Mesendoderm (in vitro differentiated cells): ENCODE measurements at regions not wholly inside any gene's neighbourhood (a gene's known extent, or its start where the extent isn't known, plus 50 kb on each side); places are given as distances from the start of the nearest gene placed in this dataset.
A peak's percentile ranks its signal among the peaks of the same experiment; 100 is the strongest.

Source experiments
- DNase-seq: peaks from one replicate; pipeline ENCODE4 v3.0.0; 2013
- H2AK5ac ChIP-seq: 2 replicates; pipeline ENCODE4 v1.6.1; 2013; ENCODE audit warnings: low read length, inconsistent platforms
- H2BK120ac ChIP-seq: 2 replicates; pipeline ENCODE4 v1.6.1; 2013; ENCODE audit warnings: low read depth, mild to moderate bottlenecking, low read length, moderate library complexity, mixed read lengths
- H2BK15ac ChIP-seq: replicated peaks from 2 replicates; pipeline ENCODE4 v1.6.1; 2013; ENCODE audit warnings: low read depth, mild to moderate bottlenecking, moderate library complexity
- H2BK5ac ChIP-seq: 2 replicates; pipeline ENCODE4 v1.6.1; 2013; ENCODE audit warnings: low read length, inconsistent platforms
- H3K18ac ChIP-seq: 2 replicates; pipeline ENCODE4 v1.6.1; 2013; ENCODE audit warnings: mild to moderate bottlenecking, low read length, mixed read lengths
- H3K23ac ChIP-seq: one replicate; pipeline ENCODE4 v1.6.1; 2013; ENCODE audit warnings: low read length
- H3K27ac ChIP-seq: 2 replicates; pipeline ENCODE4 v1.5.1; 2013; ENCODE audit warnings: low read depth, mild to moderate bottlenecking, inconsistent platforms, low read length, moderate library complexity
- H3K27me3 ChIP-seq: 2 replicates; pipeline ENCODE4 v1.6.1; 2013; ENCODE audit warnings: low read length, control low read depth, mild to moderate bottlenecking, inconsistent platforms; ENCODE audit not compliant: insufficient read depth, poor library complexity
- H3K36me3 ChIP-seq: 2 replicates; pipeline ENCODE4 v1.6.1; 2013; ENCODE audit warnings: low read length, inconsistent platforms; ENCODE audit not compliant: control insufficient read depth, insufficient read depth
- H3K4ac ChIP-seq: one replicate; pipeline ENCODE4 v1.6.1; 2013; ENCODE audit warnings: low read depth, mild to moderate bottlenecking, low read length, moderate library complexity
- H3K4me1 ChIP-seq: 2 replicates; pipeline ENCODE4 v1.6.1; 2013; ENCODE audit warnings: low read depth, low read length, inconsistent platforms; ENCODE audit not compliant: control insufficient read depth
- H3K4me2 ChIP-seq: 2 replicates; pipeline ENCODE4 v1.6.1; 2013; ENCODE audit warnings: low read length
- H3K4me3 ChIP-seq: 2 replicates; pipeline ENCODE4 v1.5.1; 2013; ENCODE audit warnings: mild to moderate bottlenecking, low read length
- H3K56ac ChIP-seq: one replicate; pipeline ENCODE4 v1.6.1; 2013; ENCODE audit warnings: low read length
- H3K79me1 ChIP-seq: 2 replicates; pipeline ENCODE4 v1.6.1; 2013; ENCODE audit warnings: low read length, inconsistent platforms
- H3K79me2 ChIP-seq: 2 replicates; pipeline ENCODE4 v1.6.1; 2013; ENCODE audit warnings: mild to moderate bottlenecking, low read length; ENCODE audit not compliant: control insufficient read depth, insufficient read depth
- H3K9ac ChIP-seq: 2 replicates; pipeline ENCODE4 v1.6.1; 2013; ENCODE audit warnings: low read length, inconsistent platforms
- H4K5ac ChIP-seq: one replicate; pipeline ENCODE4 v1.6.1; 2013; ENCODE audit warnings: low read length
- H4K8ac ChIP-seq: one replicate; pipeline ENCODE4 v1.6.1; 2013; ENCODE audit warnings: low read depth, mild to moderate bottlenecking, control low read depth, low read length, moderate library complexity
- WGBS: extraction: QIAGEN DNeasy Blood & Tissue Kit; methylation state at CpG from one replicate; pipeline ENCODE4 v1.1.7; 2013; ENCODE audit warnings: low lambda C conversion rate, missing lambda C conversion rate; ENCODE audit not compliant: insufficient coverage; ENCODE audit errors: extremely low coverage; 5-methylcytosine and 5-hydroxymethylcytosine counted together

DNA sequence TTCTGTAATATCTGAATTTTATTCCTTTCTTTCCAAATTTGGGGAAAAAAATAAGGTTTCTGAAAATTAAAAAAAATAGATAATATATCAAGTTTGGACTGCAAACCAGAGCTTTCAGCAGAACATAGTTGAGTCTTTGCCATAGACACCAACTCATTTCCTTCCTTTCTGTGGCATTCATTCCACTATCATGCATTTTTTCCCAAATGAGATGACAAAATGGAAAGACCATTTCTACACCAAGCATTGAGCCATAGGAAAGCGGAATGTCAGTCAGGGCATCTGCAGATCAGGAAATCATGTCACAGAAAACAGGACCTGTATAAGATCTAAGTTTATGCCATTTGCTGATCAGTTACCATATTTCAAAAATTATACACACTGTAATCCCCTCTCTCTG, 333.3 kb upstream of the THBS1 start:
- no peak overlapping the region for H2BK120ac ChIP-seq
- no peak overlapping the region for H3K18ac ChIP-seq
- no peak overlapping the region for H3K4me2 ChIP-seq
- H2AK5ac ChIP-seq: no peak overlapping the region
- no peak overlapping the region for H2BK5ac ChIP-seq
- no peak overlapping the region for H3K9ac ChIP-seq
- WGBS: no CpG with 5 or more reads among the region's 1 CpG
- H3K36me3 ChIP-seq: no peaks in the 10 kb centered on the region
- no peak overlapping the region for H4K5ac ChIP-seq
- no peak overlapping the region for H2BK15ac ChIP-seq
- H3K23ac ChIP-seq: no peak overlapping the region
- H3K79me1 ChIP-seq: no peaks in the 10 kb centered on the region
- H3K4me1 ChIP-seq: no peaks in the 10 kb centered on the region
- H4K8ac ChIP-seq: no peak overlapping the region
- no peak for DNase-seq
- no peaks in the 10 kb centered on the region for H3K27me3 ChIP-seq
- no peaks in the 10 kb centered on the region for H3K79me2 ChIP-seq
- no peak overlapping the region for H3K4me3 ChIP-seq
- no peak overlapping the region for H3K4ac ChIP-seq
- no peak overlapping the region for H3K27ac ChIP-seq
- H3K56ac ChIP-seq: peak overlapping the region; percentile 20

DNA sequence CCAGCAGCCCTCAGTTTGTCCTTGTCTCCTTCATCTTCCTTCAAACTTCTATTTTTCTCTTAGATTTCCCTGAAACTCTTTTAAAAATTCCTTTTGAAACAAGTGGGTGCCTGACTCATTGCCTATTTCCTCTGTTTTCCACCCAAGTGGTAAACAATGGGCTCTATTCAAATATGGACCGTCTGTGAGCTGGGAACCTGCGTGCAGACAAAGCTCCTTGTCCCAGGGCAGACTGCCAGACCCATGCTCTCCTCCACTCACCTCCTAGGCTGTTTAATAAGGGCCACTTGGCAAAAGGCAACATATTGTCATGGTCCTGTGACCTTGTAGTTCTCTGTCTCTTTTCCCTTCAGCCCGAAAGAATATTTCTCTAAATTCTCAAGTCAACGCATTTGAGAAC, 332.7 kb upstream of the THBS1 start:
- H4K5ac ChIP-seq: no peak overlapping the region
- H4K8ac ChIP-seq: no peak overlapping the region
- no peak overlapping the region for H3K4ac ChIP-seq
- no peak overlapping the region for H3K4me2 ChIP-seq
- no peak overlapping the region for H2BK5ac ChIP-seq
- no peaks in the 10 kb centered on the region for H3K4me1 ChIP-seq
- no peak overlapping the region for H3K27ac ChIP-seq
- no CpG with 5 or more reads among the region's 4 CpGs for WGBS
- H3K27me3 ChIP-seq: no peaks in the 10 kb centered on the region
- no peak overlapping the region for H2BK120ac ChIP-seq
- H3K4me3 ChIP-seq: no peak overlapping the region
- H2AK5ac ChIP-seq: no peak overlapping the region
- DNase-seq: no peak
- no peak overlapping the region for H3K18ac ChIP-seq
- no peak overlapping the region for H3K9ac ChIP-seq
- no peaks in the 10 kb centered on the region for H3K79me2 ChIP-seq
- no peak overlapping the region for H3K23ac ChIP-seq
- no peak overlapping the region for H3K56ac ChIP-seq
- no peaks in the 10 kb centered on the region for H3K36me3 ChIP-seq
- H2BK15ac ChIP-seq: no peak overlapping the region
- no peaks in the 10 kb centered on the region for H3K79me1 ChIP-seq

DNA sequence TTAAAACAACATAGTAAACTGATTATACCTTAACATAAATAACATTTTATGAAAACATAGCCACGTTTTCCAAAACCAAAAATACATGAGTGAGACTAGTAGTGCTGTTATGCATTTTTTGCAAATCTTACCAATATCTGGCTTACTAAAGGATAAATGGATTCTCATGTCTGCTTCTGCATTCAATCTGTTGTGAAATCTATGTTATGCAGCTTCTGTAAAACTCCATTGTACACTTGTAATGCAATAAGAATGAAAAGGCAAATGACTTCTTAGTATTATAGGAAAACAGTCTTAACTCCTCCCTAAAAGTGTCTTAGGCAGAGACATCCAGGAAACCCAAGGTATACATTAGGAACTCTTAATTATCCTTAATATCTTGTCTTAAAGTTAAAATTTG, 330.9 kb upstream of the THBS1 start:
- no peak overlapping the region for H4K8ac ChIP-seq
- no peaks in the 10 kb centered on the region for H3K27me3 ChIP-seq
- H3K79me2 ChIP-seq: no peaks in the 10 kb centered on the region
- no peaks in the 10 kb centered on the region for H3K4me1 ChIP-seq
- H3K56ac ChIP-seq: no peak overlapping the region
- no peak overlapping the region for H2AK5ac ChIP-seq
- no peak overlapping the region for H3K23ac ChIP-seq
- no peak overlapping the region for H3K18ac ChIP-seq
- no peak overlapping the region for H3K27ac ChIP-seq
- H3K4me3 ChIP-seq: no peak overlapping the region
- H3K36me3 ChIP-seq: no peaks in the 10 kb centered on the region
- no peak overlapping the region for H3K4ac ChIP-seq
- no peak overlapping the region for H3K9ac ChIP-seq
- no peak overlapping the region for H2BK15ac ChIP-seq
- no peak overlapping the region for H3K4me2 ChIP-seq
- no peak overlapping the region for H2BK5ac ChIP-seq
- no CpG with 5 or more reads among the region's 1 CpG for WGBS
- DNase-seq: no peak
- H3K79me1 ChIP-seq: no peaks in the 10 kb centered on the region
- H2BK120ac ChIP-seq: no peak overlapping the region
- H4K5ac ChIP-seq: no peak overlapping the region

DNA sequence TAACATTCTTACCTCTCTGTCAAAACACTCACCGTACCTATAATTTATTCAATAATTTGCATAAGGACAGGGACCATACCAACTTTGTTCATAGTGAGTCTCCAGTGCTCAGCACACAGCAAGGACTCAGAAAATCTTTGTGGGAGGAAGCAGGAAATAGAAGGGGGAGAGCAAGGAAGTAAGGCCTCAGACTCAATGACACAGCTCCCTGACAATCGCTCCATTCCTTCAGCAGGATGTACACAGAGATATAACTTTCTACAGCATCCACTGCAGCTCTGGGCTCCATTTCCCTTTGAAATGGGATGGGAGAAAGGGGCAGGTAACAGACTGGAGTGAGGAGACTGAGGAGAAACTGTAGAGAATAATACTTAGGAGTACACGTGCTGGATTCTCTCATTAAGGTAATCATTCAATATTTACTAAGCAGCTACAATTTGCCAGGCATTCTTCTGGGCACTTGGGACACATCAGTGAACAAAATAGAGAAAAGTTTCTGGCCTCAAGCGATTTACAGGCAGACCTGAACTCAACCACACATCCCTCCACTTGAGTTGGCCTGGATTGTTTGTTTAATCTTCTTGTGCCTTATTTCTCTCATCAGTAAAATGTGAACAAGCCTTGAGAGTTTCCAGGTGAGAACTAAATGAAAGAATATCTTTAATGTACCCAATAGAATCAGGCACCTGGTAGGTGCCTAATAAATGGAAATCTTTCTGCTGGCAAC, 330.3 kb upstream of the THBS1 start:
- Histone ChIP-seq H3K79me2 (no peaks in the 10 kb centered on the region), H3K4me1 (no peaks in the 10 kb centered on the region), H2AK5ac (no peak overlapping the region), H2BK15ac (no peak overlapping the region), H3K18ac (no peak overlapping the region), H3K9ac (no peak overlapping the region), H3K4me2 (no peak overlapping the region), H3K27me3 (no peaks in the 10 kb centered on the region), H3K23ac (no peak overlapping the region), H2BK120ac (no peak overlapping the region), H3K56ac (no peak overlapping the region), H4K8ac (no peak overlapping the region), H2BK5ac (no peak overlapping the region), H3K4me3 (no peak overlapping the region), H3K36me3 (no peaks in the 10 kb centered on the region), H3K4ac (no peak overlapping the region), H4K5ac (no peak overlapping the region), H3K79me1 (no peaks in the 10 kb centered on the region), H3K27ac (no peak overlapping the region)
- DNase-seq: no peak
- 100% methylated on average over 1 of the region's 4 CpGs for WGBS

DNA sequence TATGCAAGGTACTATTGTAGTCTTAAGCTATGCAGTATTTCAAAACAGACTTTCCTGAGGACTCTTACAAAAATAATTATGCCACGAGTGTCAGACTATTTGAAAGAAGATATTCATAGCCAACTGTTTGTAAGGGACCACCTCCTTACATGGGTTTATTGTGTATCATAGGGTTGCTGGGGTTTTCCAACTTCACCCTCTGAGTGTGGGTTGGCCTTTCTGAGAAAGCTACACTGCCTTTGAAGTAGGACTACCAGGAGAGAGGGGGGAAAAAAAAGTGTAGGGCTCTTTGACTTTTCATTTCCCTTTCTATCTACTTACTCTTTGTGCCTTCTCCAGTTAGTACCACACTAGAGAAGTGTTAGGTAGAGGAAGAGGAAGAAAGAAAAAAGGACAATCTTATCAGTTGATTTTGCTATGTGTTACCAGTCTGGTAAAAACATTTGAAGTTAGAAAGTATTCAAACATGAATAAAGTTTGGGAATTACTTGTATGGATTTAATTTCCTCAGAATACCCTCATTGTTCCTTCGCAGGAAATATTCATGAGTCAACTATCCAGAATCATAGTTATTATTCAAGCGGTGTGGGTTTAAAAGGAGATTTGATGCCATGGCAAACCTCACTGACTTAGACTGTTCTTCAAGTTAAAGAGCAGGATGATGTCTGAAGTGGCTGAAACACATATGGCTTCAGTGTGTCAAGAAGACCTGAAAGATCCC, 329.3 kb upstream of the THBS1 start:
- Histone ChIP-seq H4K5ac (no peak overlapping the region), H3K79me1 (no peaks in the 10 kb centered on the region), H4K8ac (no peak overlapping the region), H3K56ac (no peak overlapping the region), H2BK15ac (no peak overlapping the region), H3K4me1 (no peaks in the 10 kb centered on the region), H3K36me3 (no peaks in the 10 kb centered on the region), H3K4me3 (no peak overlapping the region), H3K27ac (no peak overlapping the region), H3K23ac (no peak overlapping the region), H2BK5ac (no peak overlapping the region), H2AK5ac (no peak overlapping the region), H3K4ac (no peak overlapping the region), H3K9ac (no peak overlapping the region), H3K27me3 (no peaks in the 10 kb centered on the region), H2BK120ac (no peak overlapping the region), H3K79me2 (no peaks in the 10 kb centered on the region), H3K4me2 (no peak overlapping the region), H3K18ac (no peak overlapping the region)
- no peak for DNase-seq
- no CpG with 5 or more reads among the region's 3 CpGs for WGBS

DNA sequence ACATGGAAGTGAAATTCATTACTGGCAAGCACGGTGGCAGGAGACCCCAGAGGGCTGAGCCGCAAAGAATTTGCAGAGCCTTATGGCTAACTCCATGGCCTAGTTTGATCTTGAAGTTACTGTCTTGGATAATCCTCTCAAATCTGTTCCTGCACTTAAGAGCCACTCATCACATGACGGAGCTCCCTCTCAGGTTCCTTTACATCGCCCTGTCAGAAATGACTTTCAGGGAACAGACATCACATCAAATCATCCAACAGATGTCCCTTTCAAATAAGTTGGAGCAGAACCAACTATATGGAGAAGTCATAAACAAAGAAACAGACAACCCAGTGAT, 328.8 kb upstream of the THBS1 start:
- no peak for DNase-seq
- Histone ChIP-seq H2AK5ac (no peak overlapping the region), H2BK5ac (no peak overlapping the region), H3K23ac (no peak overlapping the region), H3K18ac (no peak overlapping the region), H3K79me2 (no peaks in the 10 kb centered on the region), H3K27me3 (no peaks in the 10 kb centered on the region), H3K56ac (no peak overlapping the region), H3K79me1 (no peaks in the 10 kb centered on the region), H4K8ac (no peak overlapping the region), H3K4me1 (no peaks in the 10 kb centered on the region), H3K9ac (no peak overlapping the region), H3K4me2 (no peak overlapping the region), H2BK15ac (no peak overlapping the region), H3K4ac (no peak overlapping the region), H3K27ac (no peak overlapping the region), H3K4me3 (no peak overlapping the region), H4K5ac (no peak overlapping the region), H2BK120ac (no peak overlapping the region), H3K36me3 (no peaks in the 10 kb centered on the region)
- WGBS: no CpG with 5 or more reads among the region's 4 CpGs
